IPS-15b (cell line): ENCODE measurements at regions not wholly inside any gene's neighbourhood (a gene's known extent, or its start where the extent isn't known, plus 50 kb on each side); places are given as distances from the start of the nearest gene placed in this dataset.

Source experiments
- H3K27me3 ChIP-seq: one replicate; pipeline ENCODE4 v1.6.1; 2013; ENCODE audit warnings: low read length; ENCODE audit not compliant: control insufficient read depth, insufficient read depth
- H3K36me3 ChIP-seq: one replicate; pipeline ENCODE4 v1.6.1; 2013; ENCODE audit warnings: low read length; ENCODE audit not compliant: control insufficient read depth, insufficient read depth
- H3K4me1 ChIP-seq: one replicate; pipeline ENCODE4 v1.6.1; 2013; ENCODE audit warnings: mild to moderate bottlenecking, low read length; ENCODE audit not compliant: control insufficient read depth, insufficient read depth
- H3K4me3 ChIP-seq: one replicate; pipeline ENCODE4 v1.5.1; 2013; ENCODE audit warnings: low read depth, low read length
- H3K9ac ChIP-seq: one replicate; pipeline ENCODE4 v1.6.1; 2013; ENCODE audit warnings: low read depth, mild to moderate bottlenecking, low read length
- H3K9me3 ChIP-seq: one replicate; pipeline ENCODE4 v1.6.1; 2013; ENCODE audit warnings: mild to moderate bottlenecking, low read length; ENCODE audit not compliant: control insufficient read depth, insufficient read depth

GRCh38 chr13:80227645-80228044, 113.3 kb downstream of the SPRY2 start:
- Histone ChIP-seq H3K36me3 (no peaks in the 10 kb centered on the region), H3K4me3 (no peak overlapping the region), H3K4me1 (no peaks in the 10 kb centered on the region), H3K27me3 (no peaks in the 10 kb centered on the region), H3K9me3 (no peaks in the 10 kb centered on the region), H3K9ac (no peak overlapping the region)

- H3K9me3 ChIP-seq: no peaks in the 10 kb centered on the region
- no peaks in the 10 kb centered on the region for H3K36me3 ChIP-seq
- H3K4me1 ChIP-seq: no peaks in the 10 kb centered on the region
- H3K4me3 ChIP-seq: no peak overlapping the region
- H3K9ac ChIP-seq: no peak overlapping the region
- H3K27me3 ChIP-seq: no peaks in the 10 kb centered on the region
Observed at GRCh38 chr13:80226645-80227044, 114.3 kb downstream of the SPRY2 start.

- H3K9ac ChIP-seq: no peak overlapping the region
- H3K4me1 ChIP-seq: no peaks in the 10 kb centered on the region
- H3K4me3 ChIP-seq: no peak overlapping the region
- no peaks in the 10 kb centered on the region for H3K9me3 ChIP-seq
- no peaks in the 10 kb centered on the region for H3K27me3 ChIP-seq
- H3K36me3 ChIP-seq: no peaks in the 10 kb centered on the region
Observed at GRCh38 chr13:80224468-80224867, 116.5 kb downstream of the SPRY2 start.

- no peaks in the 10 kb centered on the region for H3K36me3 ChIP-seq
- peaks cover 17% of the 10 kb centered on the region for H3K4me1 ChIP-seq
- H3K9ac ChIP-seq: no peak overlapping the region
- no peaks in the 10 kb centered on the region for H3K9me3 ChIP-seq
- H3K4me3 ChIP-seq: no peak overlapping the region
- no peaks in the 10 kb centered on the region for H3K27me3 ChIP-seq
Observed at GRCh38 chr13:80217614-80218456, 123.1 kb downstream of the SPRY2 start.

GRCh38 chr13:80215368-80215767, 125.6 kb downstream of the SPRY2 start:
- Histone ChIP-seq H3K27me3 (no peaks in the 10 kb centered on the region), H3K4me3 (no peak overlapping the region), H3K36me3 (no peaks in the 10 kb centered on the region), H3K9me3 (no peaks in the 10 kb centered on the region), H3K9ac (no peak overlapping the region), H3K4me1 (peaks cover 17% of the 10 kb centered on the region)

- no peaks in the 10 kb centered on the region for H3K36me3 ChIP-seq
- H3K4me1 ChIP-seq: peaks cover 17% of the 10 kb centered on the region
- H3K4me3 ChIP-seq: no peak overlapping the region
- H3K9me3 ChIP-seq: no peaks in the 10 kb centered on the region
- no peak overlapping the region for H3K9ac ChIP-seq
- H3K27me3 ChIP-seq: no peaks in the 10 kb centered on the region
Observed at GRCh38 chr13:80214521-80214991, 126.4 kb downstream of the SPRY2 start.

- H3K9ac ChIP-seq: no peak overlapping the region
Observed at GRCh38 chr13:80214050-80214449, 126.9 kb downstream of the SPRY2 start.

GRCh38 chr13:80213201-80213600, 127.7 kb downstream of the SPRY2 start:
- Histone ChIP-seq H3K9ac (no peak overlapping the region), H3K27me3 (no peaks in the 10 kb centered on the region), H3K4me3 (no peak overlapping the region), H3K4me1 (peaks cover 15% of the 10 kb centered on the region), H3K36me3 (no peaks in the 10 kb centered on the region), H3K9me3 (no peaks in the 10 kb centered on the region)

More at GRCh38 chr13:80214050-80214449, 126.9 kb downstream of the SPRY2 start:
- Histone ChIP-seq H3K36me3 (no peaks in the 10 kb centered on the region), H3K4me3 (no peak overlapping the region), H3K9me3 (no peaks in the 10 kb centered on the region), H3K27me3 (no peaks in the 10 kb centered on the region), H3K4me1 (peaks cover 17% of the 10 kb centered on the region)

- H3K27me3 ChIP-seq: no peaks in the 10 kb centered on the region
- H3K9me3 ChIP-seq: no peaks in the 10 kb centered on the region
- no peaks in the 10 kb centered on the region for H3K36me3 ChIP-seq
- H3K9ac ChIP-seq: no peak overlapping the region
- H3K4me1 ChIP-seq: peaks cover 10% of the 10 kb centered on the region
- no peak overlapping the region for H3K4me3 ChIP-seq
Observed at GRCh38 chr13:80211566-80211965, 129.4 kb downstream of the SPRY2 start.

- H3K4me1 ChIP-seq: no peaks in the 10 kb centered on the region
- H3K27me3 ChIP-seq: no peaks in the 10 kb centered on the region
- no peaks in the 10 kb centered on the region for H3K36me3 ChIP-seq
- H3K4me3 ChIP-seq: no peak overlapping the region
- no peak overlapping the region for H3K9ac ChIP-seq
- no peaks in the 10 kb centered on the region for H3K9me3 ChIP-seq
Observed at GRCh38 chr13:80204642-80205041, 136.3 kb downstream of the SPRY2 start.

- Histone ChIP-seq H3K36me3 (no peaks in the 10 kb centered on the region), H3K9me3 (no peaks in the 10 kb centered on the region), H3K9ac (no peak overlapping the region), H3K27me3 (no peaks in the 10 kb centered on the region), H3K4me3 (no peak overlapping the region), H3K4me1 (no peaks in the 10 kb centered on the region)
Observed at GRCh38 chr13:80203496-80203895, 137.4 kb downstream of the SPRY2 start.

GRCh38 chr13:80201694-80202468, 139.0 kb downstream of the SPRY2 start:
- Histone ChIP-seq H3K27me3 (no peaks in the 10 kb centered on the region), H3K4me3 (no peak overlapping the region)

More at GRCh38 chr13:80201694-80202468, 139.0 kb downstream of the SPRY2 start:
- no peaks in the 10 kb centered on the region for H3K4me1 ChIP-seq
- no peak overlapping the region for H3K9ac ChIP-seq
- no peaks in the 10 kb centered on the region for H3K36me3 ChIP-seq
- no peaks in the 10 kb centered on the region for H3K9me3 ChIP-seq
